Astrocyte (in vitro differentiated cells and primary cell): ENCODE measurements at regions not wholly inside any gene's neighbourhood (a gene's known extent, or its start where the extent isn't known, plus 50 kb on each side); places are given as distances from the start of the nearest gene placed in this dataset.

Experiments used
- DNase-seq: peaks from one replicate; pipeline ENCODE4 v3.0.0-alpha.2; 2010; ENCODE audit warnings: low read depth
- FAIRE-seq: peaks from 2 replicates; lab custom pipeline; 2011; peaks lifted over from hg19 to GRCh38; lab: Jason Lieb, UNC
- H2AFZ ChIP-seq: 2 replicates; pipeline ENCODE4 v1.6.0; 2012; ENCODE audit warnings: low read depth, low read length, inconsistent platforms
- H3K27ac ChIP-seq: 2 replicates; pipeline ENCODE4 v1.5.1; 2011; ENCODE audit warnings: low read depth, low read length, inconsistent platforms
- H3K27me3 ChIP-seq: 2 replicates; pipeline ENCODE4 v1.6.0; 2011; ENCODE audit warnings: low read length, inconsistent platforms; ENCODE audit not compliant: insufficient read depth
- H3K36me3 ChIP-seq: 2 replicates; pipeline ENCODE4 v1.5.1; 2011; ENCODE audit warnings: low read length, inconsistent platforms; ENCODE audit not compliant: insufficient read depth
- H3K4me1 ChIP-seq: 2 replicates; pipeline ENCODE4 v1.5.1; 2011; ENCODE audit warnings: low read length, inconsistent platforms; ENCODE audit not compliant: insufficient read depth
- H3K4me2 ChIP-seq: 2 replicates; pipeline ENCODE4 v1.6.0; 2012; ENCODE audit warnings: low read length, inconsistent platforms
- H3K4me3 ChIP-seq: 2 replicates; pipeline ENCODE4 v1.5.1; 2011; ENCODE audit warnings: low read depth, mild to moderate bottlenecking, low read length, inconsistent platforms; ENCODE audit not compliant: insufficient read depth
- H3K79me2 ChIP-seq: 2 replicates; pipeline ENCODE4 v1.6.0; 2012; ENCODE audit warnings: mild to moderate bottlenecking, low read length, inconsistent platforms; ENCODE audit not compliant: insufficient read depth
- H3K9ac ChIP-seq: 2 replicates; pipeline ENCODE4 v1.6.0; 2012; ENCODE audit warnings: mild to moderate bottlenecking, low read length, inconsistent platforms
- H3K9me3 ChIP-seq: 2 replicates; pipeline ENCODE4 v1.5.1; 2012; ENCODE audit warnings: low read depth, mild to moderate bottlenecking, low read length, inconsistent platforms; ENCODE audit not compliant: insufficient read depth
- H4K20me1 ChIP-seq: 2 replicates; pipeline ENCODE4 v1.6.0; 2012; ENCODE audit warnings: low read length, inconsistent platforms; ENCODE audit not compliant: insufficient read depth
- H3K27ac Mint-ChIP-seq: one replicate; pipeline ENCODE4 v1.8.0; 2021; ENCODE audit warnings: mild to moderate bottlenecking, mixed read lengths; ENCODE audit not compliant: unreplicated experiment
- H3K27me3 Mint-ChIP-seq: one replicate; pipeline ENCODE4 v1.8.0; 2021; ENCODE audit warnings: low read depth, mixed read lengths; ENCODE audit not compliant: unreplicated experiment
- H3K36me3 Mint-ChIP-seq: one replicate; pipeline ENCODE4 v1.8.0; 2021; ENCODE audit warnings: low read depth, mixed read lengths; ENCODE audit not compliant: unreplicated experiment
- H3K4me1 Mint-ChIP-seq: one replicate; pipeline ENCODE4 v1.8.0; 2021; ENCODE audit warnings: low read depth, mixed read lengths; ENCODE audit not compliant: unreplicated experiment
- H3K4me3 Mint-ChIP-seq: one replicate; pipeline ENCODE4 v1.8.0; 2021; ENCODE audit warnings: mild to moderate bottlenecking, moderate library complexity, mixed read lengths; ENCODE audit not compliant: unreplicated experiment
- H3K9me3 Mint-ChIP-seq: one replicate; pipeline ENCODE4 v1.8.0; 2021; ENCODE audit warnings: mild to moderate bottlenecking, mixed read lengths; ENCODE audit not compliant: unreplicated experiment
- CTCF ChIP-seq: IDR thresholded peaks from 2 replicates; pipeline ENCODE4 v1.5.1; 2011; ENCODE audit warnings: low read depth, mild to moderate bottlenecking, inconsistent platforms, low read length, moderate library complexity; ENCODE audit not compliant: insufficient read depth
- EZH2 ChIP-seq: IDR thresholded peaks from 2 replicates; pipeline ENCODE4 v1.6.1; 2012; ENCODE audit warnings: mild to moderate bottlenecking, low read length, inconsistent platforms; ENCODE audit not compliant: insufficient read depth

GRCh38 chr5:126251024-126251423 lies 172.2 kb upstream of the GRAMD2B start:
- Mint-ChIP-seq H3K36me3 (no peaks in the 10 kb centered on the region), H3K9me3 (no peaks in the 10 kb centered on the region), H3K4me3 (no peak overlapping the region), H3K4me1 (no peaks in the 10 kb centered on the region), H3K27me3 (no peaks in the 10 kb centered on the region), H3K27ac (no peak overlapping the region)
- Histone ChIP-seq H3K4me3 (no peak overlapping the region), H3K9ac (no peak overlapping the region), H3K36me3 (no peaks in the 10 kb centered on the region), H4K20me1 (no peaks in the 10 kb centered on the region), H2AFZ (no peak overlapping the region), H3K4me1 (no peaks in the 10 kb centered on the region), H3K4me2 (no peak overlapping the region), H3K9me3 (no peaks in the 10 kb centered on the region), H3K79me2 (no peaks in the 10 kb centered on the region), H3K27ac (no peak overlapping the region), H3K27me3 (no peaks in the 10 kb centered on the region)
- no peak for DNase-seq
- no peak for FAIRE-seq
- TF ChIP-seq CTCF (no peak), EZH2 (no peak)

- H3K9me3 ChIP-seq, result no peaks in the 10 kb centered on the region
Measured at GRCh38 chr5:126253406-126253805, 169.8 kb upstream of the GRAMD2B start.

More at GRCh38 chr5:126253406-126253805, 169.8 kb upstream of the GRAMD2B start:
- no peaks in the 10 kb centered on the region for H3K79me2 ChIP-seq
- Mint-ChIP-seq H3K27ac (no peak overlapping the region), H3K4me1 (no peaks in the 10 kb centered on the region), H3K36me3 (no peaks in the 10 kb centered on the region), H3K4me3 (no peak overlapping the region), H3K27me3 (no peaks in the 10 kb centered on the region), H3K9me3 (no peaks in the 10 kb centered on the region)
- no peaks in the 10 kb centered on the region for H3K4me1 ChIP-seq
- FAIRE-seq, result no peak
- no peak for DNase-seq
- H3K9ac ChIP-seq, result no peak overlapping the region
- no peaks in the 10 kb centered on the region for H3K36me3 ChIP-seq
- H3K4me2 ChIP-seq, result no peak overlapping the region
- no peaks in the 10 kb centered on the region for H4K20me1 ChIP-seq
- no peak overlapping the region for H3K4me3 ChIP-seq
- H2AFZ ChIP-seq, result no peak overlapping the region
- H3K27me3 ChIP-seq, result no peaks in the 10 kb centered on the region
- H3K27ac ChIP-seq, result no peak overlapping the region
- TF ChIP-seq EZH2 (no peak), CTCF (no peak)
